ENCODE measurements at regions not wholly inside any gene's neighbourhood (a gene's known extent, or its start where the extent isn't known, plus 50 kb on each side); places are given as distances from the start of the nearest gene placed in this dataset.
A peak's percentile ranks its signal among the peaks of the same experiment; 100 is the strongest.

- ATAC-seq (ENCODE audit: low FRiP score) (no peak), DNase-seq (ENCODE audit: low spot score) (no peak)
- TF ChIP-seq CTCF (IDR thresholded peaks at IDR 0.05): no peak
Measured at GRCh38 chr19:33900817-33901216, 104.1 kb downstream of the KCTD15 start.

DNA sequence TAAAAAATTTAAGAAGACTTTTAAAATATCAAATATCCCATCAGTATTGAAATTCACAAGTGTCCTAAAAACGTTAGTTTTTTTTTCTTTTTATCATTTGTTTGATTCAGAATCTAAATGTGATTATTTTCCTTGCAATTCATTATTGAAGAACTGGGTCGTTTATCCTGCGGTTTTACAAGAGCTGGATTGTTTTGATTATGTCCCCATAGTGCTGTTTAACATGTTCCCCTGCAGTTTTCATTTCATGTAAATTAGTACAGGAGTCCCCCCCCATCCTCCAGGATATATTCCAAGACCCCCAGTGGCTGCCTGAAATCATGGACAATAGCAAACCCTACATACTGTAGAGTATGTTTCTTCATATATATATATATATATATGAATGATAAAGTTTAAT, 105.7 kb downstream of the KCTD15 start:
- ATAC-seq (ENCODE audit: low FRiP score) (no peak), DNase-seq (ENCODE audit: low spot score) (no peak)
- no peak for TF ChIP-seq CTCF (IDR thresholded peaks at IDR 0.05)

DNA sequence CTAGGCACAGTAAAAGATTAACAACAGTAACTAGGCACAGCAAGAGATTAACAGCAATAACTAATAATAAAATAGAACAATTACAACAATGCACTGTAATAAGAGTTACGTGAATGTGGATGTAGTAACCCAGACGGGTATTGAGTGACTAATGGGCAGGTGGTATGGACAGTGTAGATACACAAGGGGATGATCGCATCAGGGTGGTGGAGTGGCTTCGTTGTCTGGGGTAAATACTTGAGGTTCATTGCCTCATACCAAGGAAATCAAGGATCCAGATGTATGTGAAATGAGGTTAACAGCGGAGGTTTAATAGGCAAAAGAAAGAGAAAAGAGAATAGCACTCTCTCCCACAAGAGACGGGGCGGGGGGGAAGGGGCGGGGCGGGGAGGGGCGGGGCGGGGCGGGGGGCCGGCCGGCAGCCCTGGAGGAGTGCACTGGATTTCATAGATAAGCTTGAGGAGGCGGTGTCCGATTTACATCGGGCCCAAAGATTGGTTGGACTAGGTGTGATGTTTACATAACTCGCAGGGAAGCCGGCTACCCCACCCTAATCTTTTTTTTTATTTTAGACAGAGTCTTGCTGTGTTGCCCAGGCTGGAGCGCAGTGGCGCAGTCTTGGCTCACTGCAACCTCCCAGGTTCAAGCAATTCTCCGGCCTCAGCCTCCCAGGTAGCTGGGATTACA, 106.3 kb downstream of the KCTD15 start:
- DNase-seq (ENCODE audit: low spot score): no peak
- TF ChIP-seq CTCF (IDR thresholded peaks at IDR 0.05): no peak
- ATAC-seq (ENCODE audit: low FRiP score): no peak

DNA sequence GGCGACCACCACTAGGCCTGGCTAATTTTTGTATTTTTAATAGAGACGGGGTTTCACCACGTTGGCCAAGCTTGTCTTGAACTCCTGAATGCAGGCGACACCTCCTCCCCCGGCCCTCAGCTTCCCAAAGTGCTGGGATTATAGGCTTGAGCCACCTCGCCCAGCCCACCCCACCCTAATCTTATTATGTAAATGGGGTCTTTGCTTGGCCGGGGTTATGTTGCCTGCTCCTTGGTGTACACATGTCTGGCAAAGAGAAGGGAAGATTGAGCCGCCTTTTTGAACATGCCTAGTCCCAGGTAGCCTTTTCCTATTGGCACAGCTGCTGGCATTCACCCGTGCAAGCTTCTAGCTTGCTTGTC, 106.8 kb downstream of the KCTD15 start:
- no peak for TF ChIP-seq CTCF (IDR thresholded peaks at IDR 0.05)
- DNase-seq (ENCODE audit: low spot score): no peak
- no peak for ATAC-seq (ENCODE audit: low FRiP score)

DNA sequence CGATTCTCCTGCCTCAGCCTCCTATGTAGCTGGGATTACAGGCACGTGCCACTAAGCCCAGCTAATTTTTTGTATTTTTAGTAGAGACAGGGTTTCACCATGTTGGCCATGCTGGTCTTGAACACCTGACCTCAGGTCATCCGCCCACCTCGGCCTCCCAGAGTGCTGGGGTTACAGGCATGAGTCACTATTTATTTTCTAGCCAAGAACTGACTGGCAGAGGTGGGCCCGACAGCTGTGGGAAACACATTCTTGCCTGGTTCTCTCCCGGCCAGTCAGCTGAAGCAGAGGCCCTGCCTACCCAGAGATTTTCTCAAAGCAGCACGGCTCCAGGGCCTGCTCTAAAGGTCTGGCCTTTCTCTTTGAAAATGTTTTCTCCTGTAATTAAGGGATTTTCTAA, 108.0 kb downstream of the KCTD15 start:
- ATAC-seq (ENCODE audit: low FRiP score) (peak; percentile 61), DNase-seq (ENCODE audit: low spot score) (no peak)
- TF ChIP-seq CTCF (IDR thresholded peaks at IDR 0.05): no peak

DNA sequence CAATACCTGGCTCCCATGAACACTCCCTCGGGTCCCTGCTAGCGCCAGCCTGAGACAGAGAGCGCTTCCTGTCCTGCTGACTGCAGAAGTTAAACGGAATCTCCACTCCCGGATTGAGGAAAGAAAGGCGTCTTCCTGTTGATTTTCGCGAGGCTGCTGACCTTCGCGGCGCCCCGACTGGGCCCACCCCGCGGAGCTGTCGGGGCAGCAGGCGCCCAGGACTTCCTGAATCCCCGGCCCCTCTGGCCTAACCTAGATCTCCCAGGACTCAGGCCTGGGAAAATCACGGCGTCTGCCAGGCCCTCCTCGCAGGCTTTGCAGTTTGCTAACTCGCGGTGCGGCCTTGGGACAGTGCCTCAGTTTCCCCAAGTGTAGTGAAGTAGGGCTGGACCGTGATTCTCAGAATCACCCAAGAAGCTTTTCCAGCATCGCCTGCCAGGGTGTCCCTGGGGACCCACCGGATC, 108.8 kb downstream of the KCTD15 start:
- no peak for DNase-seq (ENCODE audit: low spot score)

More for the DNA sequence above, 108.8 kb downstream of the KCTD15 start:
- no peak for TF ChIP-seq CTCF (IDR thresholded peaks at IDR 0.05)
- ATAC-seq (ENCODE audit: low FRiP score): peak; percentile 12

All from omental fat pad (tissue), 3 donors.